Stomach (tissue), 8 donors: ENCODE measurements at regions not wholly inside any gene's neighbourhood (a gene's known extent, or its start where the extent isn't known, plus 50 kb on each side); places are given as distances from the start of the nearest gene placed in this dataset.

ENCODE experiments used
- DNase-seq, 2 donors: peaks; one replicate each; pipeline versions ENCODE4 v3.0.0 to v3.0.0-alpha.2; 2013 to 2019
- H3K27ac ChIP-seq, 5 donors: fragments of 200-600 bp in 4 of 5; sonication (generic) in 4 of 5; one replicate each; pipeline ENCODE4 v1.5.1; 2013 to 2019; ENCODE audit warnings: mild to moderate bottlenecking in 1 of 5, moderate library complexity in 1 of 5
- H3K27me3 ChIP-seq, 3 donors: fragments of 200-600 bp; sonication (generic); one replicate each; pipeline ENCODE4 v1.5.1; 2017 to 2019; ENCODE audit warnings: mixed run types in 1 of 3
- H3K36me3 ChIP-seq, 4 donors: fragments of 200-600 bp; sonication (generic); 1 replicate in 3 of 4; 2 replicates in 1 of 4; pipeline ENCODE4 v1.5.1; 2016 to 2019
- H3K4me1 ChIP-seq, 4 donors: fragments of 200-600 bp; sonication (generic); one replicate each; pipeline ENCODE4 v1.5.1; 2016 to 2019
- H3K4me3 ChIP-seq, 4 donors: fragments of 200-600 bp; sonication (generic) in 3 of 4; one replicate each; pipeline ENCODE4 v1.5.1; 2016 to 2019; ENCODE audit warnings: mild to moderate bottlenecking in 1 of 4
- H3K9me3 ChIP-seq, 4 donors: fragments of 200-600 bp; sonication (generic); one replicate each; pipeline ENCODE4 v1.5.1; 2016 to 2019
- EP300 ChIP-seq: sonication (generic); formaldehyde crosslinking; IDR thresholded peaks from one replicate; pipeline ENCODE4 v1.6.1; 2017; ENCODE audit warnings: antibody characterized with exemption
- POLR2A ChIP-seq, 4 donors: fragments of 450-650 bp; IDR thresholded peaks; one replicate each; pipeline ENCODE4 v1.6.1; 2016; ENCODE audit warnings: antibody characterized with exemption in 4 of 4, control low read depth in 2 of 4, mild to moderate bottlenecking in 1 of 4, moderate library complexity in 1 of 4
- POLR2AphosphoS5 ChIP-seq, 3 donors: sonication (generic); formaldehyde crosslinking; IDR thresholded peaks; one replicate each; pipeline ENCODE4 v1.6.1; 2016; ENCODE audit warnings: antibody characterized with exemption in 3 of 3
- WGBS, 5 donors: extraction: QIAGEN DNeasy Blood & Tissue Kit in 3 of 5; methylation state at CpG; one replicate each; pipeline versions ENCODE4 v1.1.5 to v1.1.7; 2013 to 2018; 5-methylcytosine and 5-hydroxymethylcytosine counted together
- intact Hi-C: fragments of 100-400 bp; cut with DNase I; formaldehyde crosslinking; loops from one replicate; pipeline ENCODE4 v1.15.1; 2023; ENCODE audit warnings: low total_unique reads
- TF ChIP-seq, protein P1 (sequence below), 7 experiments: fragments of 450-650 bp in 4 of 7; fragments of 200-600 bp in 3 of 7; sonication (generic) in 3 of 7; IDR thresholded peaks; one replicate each; pipeline ENCODE4 v1.5.1; 2016 to 2019; ENCODE audit warnings: antibody characterized with exemption in 7 of 7, control low read depth in 2 of 7, mild to moderate bottlenecking in 1 of 7
- donor health status: healthy with polysubstance abuse.
- donor health status: Bipolar disorder and iron deficiency.
- donor health status: healthy.

- intact Hi-C loops: no loop called here
- TF ChIP-seq EP300 (no peak), POLR2AphosphoS5 (IDR thresholded peaks at IDR 0.05) (no peak), POLR2A (IDR thresholded peaks at IDR 0.05) (no peak)
- TF ChIP-seq, protein P1, sequence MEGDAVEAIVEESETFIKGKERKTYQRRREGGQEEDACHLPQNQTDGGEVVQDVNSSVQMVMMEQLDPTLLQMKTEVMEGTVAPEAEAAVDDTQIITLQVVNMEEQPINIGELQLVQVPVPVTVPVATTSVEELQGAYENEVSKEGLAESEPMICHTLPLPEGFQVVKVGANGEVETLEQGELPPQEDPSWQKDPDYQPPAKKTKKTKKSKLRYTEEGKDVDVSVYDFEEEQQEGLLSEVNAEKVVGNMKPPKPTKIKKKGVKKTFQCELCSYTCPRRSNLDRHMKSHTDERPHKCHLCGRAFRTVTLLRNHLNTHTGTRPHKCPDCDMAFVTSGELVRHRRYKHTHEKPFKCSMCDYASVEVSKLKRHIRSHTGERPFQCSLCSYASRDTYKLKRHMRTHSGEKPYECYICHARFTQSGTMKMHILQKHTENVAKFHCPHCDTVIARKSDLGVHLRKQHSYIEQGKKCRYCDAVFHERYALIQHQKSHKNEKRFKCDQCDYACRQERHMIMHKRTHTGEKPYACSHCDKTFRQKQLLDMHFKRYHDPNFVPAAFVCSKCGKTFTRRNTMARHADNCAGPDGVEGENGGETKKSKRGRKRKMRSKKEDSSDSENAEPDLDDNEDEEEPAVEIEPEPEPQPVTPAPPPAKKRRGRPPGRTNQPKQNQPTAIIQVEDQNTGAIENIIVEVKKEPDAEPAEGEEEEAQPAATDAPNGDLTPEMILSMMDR (IDR thresholded peaks at IDR 0.05): no peak
- Histone ChIP-seq H3K36me3 (no peaks in the 10 kb centered on the region), H3K9me3 (no peaks in the 10 kb centered on the region), H3K27me3 (no peaks in the 10 kb centered on the region), H3K4me1 (no peaks in the 10 kb centered on the region), H3K27ac (no peak overlapping the region), H3K4me3 (no peak overlapping the region)
- no peak for DNase-seq
Measured at GRCh38 chr5:28678899-28679298, 1640.5 kb upstream of the CDH9 start.

DNA sequence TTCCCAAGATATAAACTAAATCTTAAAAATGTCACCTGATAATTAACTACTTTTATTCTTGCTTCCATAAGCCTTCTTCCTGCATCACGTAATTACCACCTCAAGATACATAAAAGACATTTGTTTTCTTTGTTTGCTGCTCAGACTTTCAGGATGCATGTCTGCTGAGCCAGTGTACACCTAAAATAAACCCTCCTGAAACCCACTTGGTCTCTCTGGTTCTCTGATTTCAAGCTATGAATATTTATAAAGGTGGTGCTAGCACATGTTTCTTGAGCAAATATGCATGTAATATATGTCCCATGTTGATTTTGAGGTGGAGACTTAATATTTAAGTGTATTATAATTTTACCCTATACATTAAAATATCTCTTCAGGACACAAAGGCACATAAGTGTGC, 1627.7 kb upstream of the CDH9 start:
- intact Hi-C loops: no loop called here
- TF ChIP-seq EP300 (no peak), POLR2A (IDR thresholded peaks at IDR 0.05) (no peak), POLR2AphosphoS5 (IDR thresholded peaks at IDR 0.05) (no peak)
- TF ChIP-seq, protein P1 (IDR thresholded peaks at IDR 0.05): no peak
- Histone ChIP-seq H3K27ac (no peak overlapping the region), H3K4me3 (no peak overlapping the region), H3K9me3 (no peaks in the 10 kb centered on the region), H3K4me1 (no peaks in the 10 kb centered on the region), H3K36me3 (no peaks in the 10 kb centered on the region), H3K27me3 (no peaks in the 10 kb centered on the region)
- 58 to 79% (median 67%) methylated on average over 1 of the region's 1 CpG for WGBS, 5 donors
- DNase-seq: no peak

DNA sequence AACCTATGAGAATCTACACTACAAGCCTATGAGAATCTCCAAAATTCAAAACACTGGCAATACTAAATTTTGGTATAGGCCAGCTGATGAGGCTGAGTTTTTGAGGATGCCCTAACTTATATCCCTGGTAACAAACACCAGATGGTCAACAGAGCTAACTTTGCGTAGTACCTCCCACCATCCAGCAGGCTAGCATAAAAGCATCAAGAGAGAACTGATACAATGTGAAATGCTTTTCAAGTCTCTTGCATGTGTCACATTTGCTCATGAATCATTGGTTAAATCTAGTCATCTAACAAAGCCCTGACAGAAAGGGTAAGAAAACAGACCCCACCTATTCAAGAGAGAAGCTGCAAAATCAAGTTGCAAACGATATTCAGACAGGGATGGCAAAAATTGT, 1609.7 kb upstream of the CDH9 start:
- H3K9me3 ChIP-seq: no peaks in the 10 kb centered on the region
- H3K36me3 ChIP-seq: no peaks in the 10 kb centered on the region
- no peaks in the 10 kb centered on the region for H3K4me1 ChIP-seq
- TF ChIP-seq, protein P1 (IDR thresholded peaks at IDR 0.05): no peak
- TF ChIP-seq EP300: no peak
- WGBS, 5 donors: 67 to 76% (median 72%) methylated on average over 2 of the region's 2 CpGs
- intact Hi-C loops: no loop called here
- no peaks in the 10 kb centered on the region for H3K27me3 ChIP-seq
- no peak overlapping the region for H3K4me3 ChIP-seq
- no peak for DNase-seq
- no peak overlapping the region for H3K27ac ChIP-seq

- H3K9me3 ChIP-seq: peaks cover 0 to 5% (median 4%) of the 10 kb centered on the region in 4 donors
- H3K4me3 ChIP-seq: no peak overlapping the region
- DNase-seq: no peak
- no peaks in the 10 kb centered on the region for H3K27me3 ChIP-seq
- no peaks in the 10 kb centered on the region for H3K4me1 ChIP-seq
- TF ChIP-seq POLR2A (IDR thresholded peaks at IDR 0.05) (no peak), EP300 (no peak), POLR2AphosphoS5 (IDR thresholded peaks at IDR 0.05) (no peak)
- TF ChIP-seq, protein P1 (IDR thresholded peaks at IDR 0.05): no peak
- no peak overlapping the region for H3K27ac ChIP-seq
- H3K36me3 ChIP-seq: no peaks in the 10 kb centered on the region
- 83 to 86% (median 84%) methylated on average over 9 of the region's 9 CpGs for WGBS, 5 donors
- intact Hi-C loops: no loop called here
Measured at GRCh38 chr5:28632607-28633006, 1594.2 kb upstream of the CDH9 start.
